ENCODE measurements at regions not wholly inside any gene's neighbourhood (a gene's known extent, or its start where the extent isn't known, plus 50 kb on each side); places are given as distances from the start of the nearest gene placed in this dataset.

DNA sequence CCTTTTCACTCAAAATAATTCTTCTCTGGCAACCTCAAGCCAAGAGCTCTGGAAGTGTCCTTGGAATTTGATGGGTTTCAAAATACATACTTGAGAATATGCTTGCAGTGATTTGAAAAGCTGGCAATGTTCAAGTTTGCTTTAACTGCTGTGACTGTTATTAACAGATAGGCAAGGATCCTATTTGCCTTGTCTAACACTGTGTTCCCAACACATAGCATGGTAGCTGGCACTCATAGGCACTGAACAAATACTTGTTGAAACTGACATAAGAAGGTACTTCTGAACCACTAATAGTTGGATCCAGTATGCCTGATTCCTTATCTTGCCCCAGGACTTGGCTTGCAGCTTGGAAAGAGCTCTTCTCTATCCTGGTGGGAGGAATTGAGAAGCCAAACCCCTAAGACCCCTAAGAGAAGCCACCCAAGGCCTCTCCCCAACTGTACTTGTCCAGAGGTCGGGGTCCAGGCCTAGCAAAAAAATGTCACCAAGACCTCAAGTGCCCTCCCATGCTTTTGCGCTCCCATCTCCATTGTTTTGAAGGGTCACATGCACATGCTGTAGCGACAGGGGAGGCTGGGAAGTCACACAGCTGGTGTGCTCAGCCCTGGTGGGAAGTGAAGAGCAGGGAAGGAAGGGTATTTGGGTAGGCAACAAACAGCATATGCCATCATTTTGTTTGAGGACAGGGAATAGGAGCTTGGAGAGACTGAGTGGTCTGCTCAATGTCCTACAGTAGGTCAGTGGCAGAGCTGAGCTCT, 118.4 kb upstream of the HAAO start:
- no peak for ATAC-seq (ENCODE audit: low read depth)
- Mint-ChIP-seq H3K36me3 (no peaks in the 10 kb centered on the region), H3K27ac (no peak overlapping the region)

DNA sequence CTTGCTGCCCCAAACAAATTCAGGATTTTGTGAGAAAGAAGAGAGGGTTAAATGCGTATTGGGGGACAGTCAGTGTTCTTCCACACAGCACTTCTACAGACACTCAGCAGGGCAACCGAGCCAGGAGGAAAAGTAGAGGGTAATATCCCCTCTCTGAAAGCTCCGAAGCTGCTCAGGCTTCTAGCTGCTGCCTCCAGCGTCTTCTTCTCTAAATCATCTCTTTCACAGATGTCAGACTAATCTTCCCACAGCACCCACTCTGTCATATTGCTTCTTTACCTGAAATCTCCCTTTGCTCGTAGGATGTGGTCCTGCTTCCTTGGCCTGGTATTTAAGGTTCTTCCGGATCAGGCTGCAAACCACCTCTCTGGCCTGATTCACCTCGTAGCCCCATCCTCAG, 117.6 kb upstream of the HAAO start:
- Mint-ChIP-seq H3K4me1 (peaks cover 6% of the 10 kb centered on the region), H3K27ac (no peak overlapping the region), H3K9me3 (no peaks in the 10 kb centered on the region), H3K36me3 (no peaks in the 10 kb centered on the region), H3K27me3 (peaks cover 8% of the 10 kb centered on the region), H3K4me3 (no peak overlapping the region)
- no peak for DNase-seq
- POLR2A ChIA-PET, result no interaction called here
- ATAC-seq (ENCODE audit: low read depth), result no peak

More for the DNA sequence above, 118.4 kb upstream of the HAAO start:
- no peak for DNase-seq
- H3K27me3 Mint-ChIP-seq, result peaks cover 11% of the 10 kb centered on the region
- H3K9me3 Mint-ChIP-seq, result no peaks in the 10 kb centered on the region
- H3K4me1 Mint-ChIP-seq, result peaks cover 6% of the 10 kb centered on the region
- POLR2A ChIA-PET, result interaction anchor here (0.6 kb wide), 1 partner anchor 53 kb away, joined by 3 read pairs; no protein-coding TSS in a partner anchor
- no peak overlapping the region for H3K4me3 Mint-ChIP-seq

- H3K9me3 Mint-ChIP-seq, result no peaks in the 10 kb centered on the region
- POLR2A ChIA-PET, result no interaction called here
These were observed 116.3 kb upstream of the HAAO start for GRCh38 chr2:42908518-42909200.

DNA sequence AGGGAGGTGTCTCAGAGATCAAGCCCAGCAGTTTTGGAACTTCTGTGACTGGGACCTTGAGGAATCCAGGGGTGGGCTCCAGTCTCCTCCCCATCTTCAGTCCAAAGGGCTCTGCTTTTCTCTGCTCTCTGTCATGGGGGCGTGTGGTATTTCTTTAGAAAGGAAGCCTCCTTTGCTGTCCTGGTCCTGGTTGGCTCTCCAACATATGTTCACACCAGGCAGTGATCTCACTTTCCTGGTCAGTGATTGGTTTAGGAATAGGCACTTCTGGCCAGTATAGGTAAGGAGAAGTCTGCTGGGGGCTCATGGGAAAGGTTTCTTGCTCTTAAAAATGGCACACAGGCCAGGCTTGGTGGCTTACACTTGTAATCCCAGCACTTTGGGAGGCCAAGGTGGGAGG, 115.5 kb upstream of the HAAO start:
- H3K27me3 Mint-ChIP-seq, result peaks cover 8% of the 10 kb centered on the region
- H3K36me3 Mint-ChIP-seq, result no peaks in the 10 kb centered on the region
- ATAC-seq (ENCODE audit: low read depth) (no peak), DNase-seq (no peak)
- peaks cover 1% of the 10 kb centered on the region for H3K4me1 Mint-ChIP-seq
- H3K27ac Mint-ChIP-seq, result no peak overlapping the region
- no peaks in the 10 kb centered on the region for H3K9me3 Mint-ChIP-seq
- H3K4me3 Mint-ChIP-seq, result no peak overlapping the region
- POLR2A ChIA-PET, result no interaction called here

More at GRCh38 chr2:42908518-42909200, 116.3 kb upstream of the HAAO start:
- no peak overlapping the region for H3K4me3 Mint-ChIP-seq
- H3K36me3 Mint-ChIP-seq, result no peaks in the 10 kb centered on the region
- H3K27me3 Mint-ChIP-seq, result peaks cover 8% of the 10 kb centered on the region
- ATAC-seq (ENCODE audit: low read depth) (no peak), DNase-seq (no peak)
- peaks cover 6% of the 10 kb centered on the region for H3K4me1 Mint-ChIP-seq
- no peak overlapping the region for H3K27ac Mint-ChIP-seq

DNA sequence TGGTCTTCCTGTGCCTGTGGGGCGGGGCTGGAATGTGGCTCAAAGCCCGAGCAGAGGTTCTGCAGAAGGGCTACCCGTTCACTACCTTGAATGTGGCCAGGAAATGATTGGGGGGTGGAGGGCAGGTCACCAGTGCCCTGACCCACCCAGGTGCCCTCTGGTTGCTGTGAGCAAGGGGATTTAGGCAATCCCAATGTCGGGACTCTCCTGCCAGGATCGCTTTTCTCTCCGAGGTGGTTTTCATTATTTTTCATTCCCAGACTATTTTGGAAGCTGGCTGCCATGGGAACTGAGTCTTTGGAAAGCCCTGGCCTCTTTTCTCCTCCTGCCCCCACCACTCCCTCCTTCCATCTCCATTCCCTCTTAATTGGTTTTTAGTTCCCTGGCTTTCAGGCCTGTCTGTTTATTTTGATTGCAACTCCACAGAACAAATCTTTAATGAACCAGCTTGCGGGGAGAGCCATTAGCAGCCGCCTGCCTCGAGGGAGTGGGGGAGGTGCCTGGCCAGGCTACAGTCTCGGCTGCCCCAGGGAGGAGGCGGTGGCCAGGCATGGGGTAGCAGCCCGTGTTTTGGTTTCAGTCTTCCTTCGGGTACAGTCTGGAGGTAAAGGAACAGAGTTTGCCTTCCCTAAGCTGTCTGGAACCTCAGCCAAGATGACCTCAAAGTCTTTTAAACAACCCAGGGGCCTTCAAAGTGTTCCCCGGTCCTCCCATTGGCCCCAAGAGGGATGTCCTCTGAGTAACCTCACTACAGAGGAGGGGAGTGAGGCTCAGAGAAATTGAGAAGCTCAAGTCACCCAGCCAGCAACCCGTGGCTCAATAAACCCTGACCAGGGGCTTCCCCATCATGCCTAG, 114.4 kb upstream of the HAAO start:
- no peak overlapping the region for H3K27ac Mint-ChIP-seq
- no peaks in the 10 kb centered on the region for H3K36me3 Mint-ChIP-seq
- POLR2A ChIA-PET, result no interaction called here
- ATAC-seq (ENCODE audit: low read depth) (no peak), DNase-seq (no peak)
- H3K27me3 Mint-ChIP-seq, result peaks cover 8% of the 10 kb centered on the region
- H3K4me1 Mint-ChIP-seq, result peaks cover 1% of the 10 kb centered on the region
- no peaks in the 10 kb centered on the region for H3K9me3 Mint-ChIP-seq
- H3K4me3 Mint-ChIP-seq, result no peak overlapping the region

DNA sequence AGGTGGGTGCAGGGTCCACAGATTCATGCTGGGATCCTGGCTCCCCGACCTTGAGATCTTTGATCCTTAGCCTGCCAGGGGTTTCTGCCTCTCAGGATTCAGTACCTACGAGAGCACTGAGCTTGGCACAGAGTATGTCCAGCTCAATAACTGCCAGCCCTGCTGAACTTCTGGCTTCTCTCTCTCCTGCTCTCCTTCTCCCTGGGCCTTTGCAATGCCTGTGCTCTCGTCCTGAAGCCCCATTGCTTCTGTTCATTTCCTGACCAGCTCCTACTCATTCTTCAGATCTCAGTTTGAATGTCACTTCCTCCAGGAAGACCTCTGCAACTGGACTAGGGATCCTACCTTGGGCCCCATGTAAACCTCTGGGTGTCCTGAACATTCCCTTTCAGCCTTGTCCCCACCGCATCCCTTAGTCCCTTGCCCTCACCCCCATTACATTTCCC, 113.8 kb upstream of the HAAO start:
- Mint-ChIP-seq H3K4me3 (no peak overlapping the region), H3K4me1 (peaks cover 1% of the 10 kb centered on the region), H3K36me3 (no peaks in the 10 kb centered on the region), H3K9me3 (no peaks in the 10 kb centered on the region), H3K27ac (no peak overlapping the region), H3K27me3 (peaks cover 8% of the 10 kb centered on the region)
- POLR2A ChIA-PET, result no interaction called here
- DNase-seq (no peak), ATAC-seq (ENCODE audit: low read depth) (no peak)

DNA sequence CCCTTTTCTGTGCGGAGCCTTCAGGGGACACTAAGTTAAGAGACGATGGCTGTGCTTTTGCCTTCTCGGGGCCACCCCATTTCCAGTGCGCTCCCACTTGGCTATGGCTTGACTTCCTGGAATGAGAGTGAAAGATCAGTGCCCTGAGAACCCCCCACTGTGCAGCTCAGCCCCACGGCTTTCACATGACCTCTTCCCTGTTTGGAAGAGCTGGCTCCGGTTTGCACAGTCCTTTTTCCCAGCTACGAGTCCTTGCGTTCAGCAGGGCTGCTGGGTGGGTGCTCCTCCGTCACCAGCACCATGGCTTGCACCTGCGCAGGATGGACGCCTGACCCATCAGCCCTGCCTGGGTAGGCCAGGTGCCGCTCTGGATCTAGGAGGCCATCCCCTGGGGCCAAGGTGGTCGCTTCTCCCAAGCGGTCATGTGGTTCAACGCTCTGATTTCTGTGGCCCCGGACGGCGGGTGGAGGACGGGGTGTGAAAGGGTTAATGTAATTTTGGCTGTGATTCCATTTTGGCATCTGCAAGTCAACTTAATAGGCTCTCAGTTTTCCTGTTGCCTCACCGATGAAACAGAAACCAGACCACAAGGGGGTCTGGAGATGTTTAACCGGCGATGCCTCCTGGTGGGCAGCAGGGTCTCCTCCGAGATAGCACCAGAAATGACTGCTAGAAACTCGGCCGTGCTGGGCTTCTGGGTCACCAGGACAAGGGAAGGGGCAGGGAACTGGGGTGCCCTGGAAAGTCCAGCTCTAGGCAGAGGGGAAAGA, 113.1 kb upstream of the HAAO start:
- ATAC-seq (ENCODE audit: low read depth) (no peak), DNase-seq (no peak)
- Mint-ChIP-seq H3K27ac (no peak overlapping the region), H3K4me1 (peaks cover 1% of the 10 kb centered on the region), H3K4me3 (no peak overlapping the region), H3K36me3 (no peaks in the 10 kb centered on the region), H3K27me3 (peaks cover 5% of the 10 kb centered on the region), H3K9me3 (no peaks in the 10 kb centered on the region)
- POLR2A ChIA-PET, result no interaction called here

- POLR2A ChIA-PET, result no interaction called here
- H3K4me1 Mint-ChIP-seq, result peaks cover 1% of the 10 kb centered on the region
- no peak overlapping the region for H3K4me3 Mint-ChIP-seq
- H3K36me3 Mint-ChIP-seq, result no peaks in the 10 kb centered on the region
- H3K9me3 Mint-ChIP-seq, result no peaks in the 10 kb centered on the region
- H3K27ac Mint-ChIP-seq, result no peak overlapping the region
- H3K27me3 Mint-ChIP-seq, result peaks cover 5% of the 10 kb centered on the region
- no peak for DNase-seq
- ATAC-seq (ENCODE audit: low read depth), result no peak
These were observed 112.1 kb upstream of the HAAO start for GRCh38 chr2:42904576-42904876.

DNA sequence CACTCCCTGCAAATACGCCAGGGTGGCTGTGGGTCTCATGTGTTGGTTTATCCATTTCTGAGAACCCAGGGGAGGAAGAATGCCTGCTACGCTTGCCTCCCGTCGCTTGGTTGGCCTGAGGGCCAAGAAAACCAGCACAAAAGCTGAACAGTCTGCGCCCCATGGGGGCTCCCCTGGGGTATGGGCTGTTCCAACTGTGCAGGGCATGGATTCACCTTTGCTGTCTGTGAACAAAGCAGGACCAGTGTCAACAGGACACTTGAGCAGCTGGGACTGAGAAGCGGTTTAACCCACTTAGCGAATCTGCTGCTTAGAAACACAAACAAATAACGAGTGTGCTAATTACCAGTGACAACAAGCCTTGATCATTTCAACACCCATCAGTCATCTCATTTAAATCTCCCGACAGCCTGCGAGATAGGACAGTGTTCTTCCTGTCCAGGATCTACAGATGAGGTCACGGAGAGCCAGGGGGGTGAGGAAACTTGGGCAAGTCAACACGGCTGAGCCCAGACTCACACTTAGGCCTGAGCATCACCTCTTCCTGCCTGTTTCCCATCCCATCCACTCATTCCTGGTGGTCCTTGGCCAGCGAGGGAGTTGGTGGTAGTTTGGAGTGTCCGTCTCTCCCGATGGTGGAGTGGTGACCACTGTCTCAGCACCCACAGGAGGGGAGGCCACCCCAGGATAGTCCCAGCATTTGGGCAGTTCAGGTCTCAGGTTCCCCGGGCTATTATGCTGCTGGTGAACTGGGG, 111.6 kb upstream of the HAAO start:
- POLR2A ChIA-PET, result no interaction called here

GRCh38 chr2:42902939-42903709, 110.7 kb upstream of the HAAO start:
- H3K4me1 Mint-ChIP-seq, result peaks cover 1% of the 10 kb centered on the region
- POLR2A ChIA-PET, result interaction anchor here (0.6 kb wide), 1 partner anchor 157 kb away, joined by 4 read pairs; no protein-coding TSS in a partner anchor
- DNase-seq (no peak), ATAC-seq (ENCODE audit: low read depth) (no peak)
- peaks cover 5% of the 10 kb centered on the region for H3K27me3 Mint-ChIP-seq
- no peak overlapping the region for H3K27ac Mint-ChIP-seq
- no peak overlapping the region for H3K4me3 Mint-ChIP-seq
- no peaks in the 10 kb centered on the region for H3K9me3 Mint-ChIP-seq
- no peaks in the 10 kb centered on the region for H3K36me3 Mint-ChIP-seq

More for the DNA sequence above, 111.6 kb upstream of the HAAO start:
- Mint-ChIP-seq H3K9me3 (no peaks in the 10 kb centered on the region), H3K27me3 (peaks cover 5% of the 10 kb centered on the region), H3K4me3 (no peak overlapping the region), H3K4me1 (peaks cover 1% of the 10 kb centered on the region), H3K36me3 (no peaks in the 10 kb centered on the region), H3K27ac (no peak overlapping the region)
- DNase-seq (no peak), ATAC-seq (ENCODE audit: low read depth) (no peak)

DNA sequence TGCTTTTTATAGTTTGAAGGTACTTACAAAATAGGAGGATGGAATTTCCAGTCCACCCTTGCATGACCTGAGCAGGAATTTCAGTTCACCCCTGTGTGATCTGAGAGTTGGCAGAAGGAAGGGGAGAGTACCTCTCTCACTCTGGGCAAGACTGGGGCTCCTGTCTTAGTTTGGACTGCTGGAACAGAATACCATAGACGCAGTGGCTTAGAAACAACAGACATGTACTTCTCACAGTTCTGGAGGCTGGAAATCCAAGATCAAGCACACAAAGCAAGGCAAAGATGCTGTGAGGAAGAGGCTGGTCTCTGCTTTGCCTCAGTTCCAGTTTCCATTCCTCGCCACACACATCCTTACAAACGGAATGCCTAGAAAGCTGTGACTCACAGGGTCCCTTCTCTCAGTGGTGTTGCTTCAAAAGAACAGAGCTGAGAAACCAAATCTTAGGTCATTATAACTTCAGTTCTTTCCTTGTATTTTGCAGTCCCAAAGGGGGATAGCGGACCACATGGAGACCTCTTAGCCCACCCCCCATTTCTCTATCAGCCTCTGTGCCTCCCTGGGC, 108.8 kb upstream of the HAAO start:
- H3K9me3 Mint-ChIP-seq, result no peaks in the 10 kb centered on the region
- POLR2A ChIA-PET, result no interaction called here
- no peak overlapping the region for H3K4me3 Mint-ChIP-seq

More for the DNA sequence above, 108.8 kb upstream of the HAAO start:
- Mint-ChIP-seq H3K27me3 (no peaks in the 10 kb centered on the region), H3K36me3 (no peaks in the 10 kb centered on the region), H3K4me1 (peaks cover under 1% of the 10 kb centered on the region), H3K27ac (no peak overlapping the region)
- DNase-seq (no peak), ATAC-seq (ENCODE audit: low read depth) (no peak)

Measured in activated naive CD8-positive, alpha-beta T cell treated with anti-CD3 and anti-CD28 coated beads, Interleukin-2, amount 10 ng/mL, durations not matched to agents 7 days and 5 days (primary cell).